ENCODE measurements at regions not wholly inside any gene's neighbourhood (a gene's known extent, or its start where the extent isn't known, plus 50 kb on each side); places are given as distances from the start of the nearest gene placed in this dataset.

- Histone ChIP-seq H3K4ac (ENCODE audit: low read depth in 1 of 2, low read length in 2 of 2) (no peak overlapping the region), H3K23ac (ENCODE audit: low read length in 2 of 2) (no peak overlapping the region), H3K9ac (ENCODE audit: low read length) (no peak overlapping the region), H3K4me2 (ENCODE audit: low read length, poor library complexity, severe bottlenecking) (no peak overlapping the region), H4K91ac (ENCODE audit: low read length) (no peak overlapping the region), H2BK120ac (ENCODE audit: low read depth, low read length) (no peak overlapping the region), H3K36me3 (ENCODE audit: control insufficient read depth in 1 of 2, insufficient read depth in 2 of 2, low read depth in 1 of 2, low read length in 2 of 2) (no peaks in the 10 kb centered on the region), H3K14ac (ENCODE audit: low read length in 2 of 2) (no peak overlapping the region), H3K4me1 (ENCODE audit: control insufficient read depth, insufficient read depth, low read depth, low read length) (no peaks in the 10 kb centered on the region), H3K27me3 (ENCODE audit: control insufficient read depth in 1 of 2, insufficient read depth in 1 of 2, low read length in 2 of 2) (no peaks in the 10 kb centered on the region), H4K8ac (ENCODE audit: low read length) (no peak overlapping the region), H2AFZ (ENCODE audit: low read depth, low read length) (no peak overlapping the region), H2BK5ac (ENCODE audit: low read depth, low read length, poor library complexity, severe bottlenecking) (no peak overlapping the region), H2BK15ac (ENCODE audit: low read depth, poor library complexity, severe bottlenecking) (no peak overlapping the region), H3K27ac (ENCODE audit: low read length, poor library complexity, severe bottlenecking) (no peak overlapping the region), H3K79me1 (replicated peaks; ENCODE audit: low read length, poor library complexity, severe bottlenecking) (no peaks in the 10 kb centered on the region), H2BK12ac (ENCODE audit: low read length in 2 of 2) (no peak overlapping the region), H3K4me3 (ENCODE audit: insufficient read depth in 1 of 2, low read depth in 1 of 2, low read length in 2 of 2) (no peak overlapping the region), H3K9me3 (ENCODE audit: control insufficient read depth, low read length) (no peaks in the 10 kb centered on the region), H2AK5ac (ENCODE audit: low read length, severe bottlenecking) (no peak overlapping the region), H3K18ac (ENCODE audit: low read depth in 1 of 2, low read length in 2 of 2) (no peak overlapping the region)
- 90% methylated on average over 1 of the region's 1 CpG for WGBS
- DNase-seq = no peak
Observed at GRCh38 chr2:7725850-7726242, 808.6 kb downstream of the RNF144A start.

GRCh38 chr2:7726989-7727388, 809.8 kb downstream of the RNF144A start:
- H3K4me2 ChIP-seq (ENCODE audit: low read length, poor library complexity, severe bottlenecking) = no peak overlapping the region
- H3K9ac ChIP-seq (ENCODE audit: low read length) = no peak overlapping the region
- no peaks in the 10 kb centered on the region for H3K36me3 ChIP-seq (ENCODE audit: control insufficient read depth in 1 of 2, insufficient read depth in 2 of 2, low read depth in 1 of 2, low read length in 2 of 2)
- no peaks in the 10 kb centered on the region for H3K9me3 ChIP-seq (ENCODE audit: control insufficient read depth, low read length)
- no peaks in the 10 kb centered on the region for H3K27me3 ChIP-seq (ENCODE audit: control insufficient read depth in 1 of 2, insufficient read depth in 1 of 2, low read length in 2 of 2)
- H2BK120ac ChIP-seq (ENCODE audit: low read depth, low read length) = no peak overlapping the region
- H3K4me3 ChIP-seq (ENCODE audit: insufficient read depth in 1 of 2, low read depth in 1 of 2, low read length in 2 of 2) = no peak overlapping the region
- H4K91ac ChIP-seq (ENCODE audit: low read length) = no peak overlapping the region
- H2AFZ ChIP-seq (ENCODE audit: low read depth, low read length) = no peak overlapping the region
- H2BK15ac ChIP-seq (ENCODE audit: low read depth, poor library complexity, severe bottlenecking) = no peak overlapping the region
- H3K18ac ChIP-seq (ENCODE audit: low read depth in 1 of 2, low read length in 2 of 2) = no peak overlapping the region
- no peak overlapping the region for H3K27ac ChIP-seq (ENCODE audit: low read length, poor library complexity, severe bottlenecking)
- H4K8ac ChIP-seq (ENCODE audit: low read length) = no peak overlapping the region
- no peak overlapping the region for H2BK5ac ChIP-seq (ENCODE audit: low read depth, low read length, poor library complexity, severe bottlenecking)
- H3K79me1 ChIP-seq (replicated peaks; ENCODE audit: low read length, poor library complexity, severe bottlenecking) = no peaks in the 10 kb centered on the region
- no peaks in the 10 kb centered on the region for H3K4me1 ChIP-seq (ENCODE audit: control insufficient read depth, insufficient read depth, low read depth, low read length)
- no peak overlapping the region for H3K23ac ChIP-seq (ENCODE audit: low read length in 2 of 2)
- DNase-seq = no peak
- no peak overlapping the region for H3K4ac ChIP-seq (ENCODE audit: low read depth in 1 of 2, low read length in 2 of 2)
- 92% methylated on average over 3 of the region's 3 CpGs for WGBS
- H2BK12ac ChIP-seq (ENCODE audit: low read length in 2 of 2) = no peak overlapping the region
- H3K14ac ChIP-seq (ENCODE audit: low read length in 2 of 2) = no peak overlapping the region
- no peak overlapping the region for H2AK5ac ChIP-seq (ENCODE audit: low read length, severe bottlenecking)

- Histone ChIP-seq H3K4me1 (ENCODE audit: control insufficient read depth, insufficient read depth, low read depth, low read length) (no peaks in the 10 kb centered on the region), H3K27me3 (ENCODE audit: control insufficient read depth in 1 of 2, insufficient read depth in 1 of 2, low read length in 2 of 2) (no peaks in the 10 kb centered on the region), H3K9ac (ENCODE audit: low read length) (no peak overlapping the region), H3K23ac (ENCODE audit: low read length in 2 of 2) (no peak overlapping the region), H3K14ac (ENCODE audit: low read length in 2 of 2) (peak overlapping the region in 1 of 2 experiments; percentile 18), H4K91ac (ENCODE audit: low read length) (no peak overlapping the region), H3K79me1 (replicated peaks; ENCODE audit: low read length, poor library complexity, severe bottlenecking) (no peaks in the 10 kb centered on the region), H2AK5ac (ENCODE audit: low read length, severe bottlenecking) (no peak overlapping the region), H4K8ac (ENCODE audit: low read length) (no peak overlapping the region), H3K9me3 (ENCODE audit: control insufficient read depth, low read length) (no peaks in the 10 kb centered on the region), H2BK12ac (ENCODE audit: low read length in 2 of 2) (no peak overlapping the region), H3K4me2 (ENCODE audit: low read length, poor library complexity, severe bottlenecking) (no peak overlapping the region), H3K18ac (ENCODE audit: low read depth in 1 of 2, low read length in 2 of 2) (no peak overlapping the region), H3K4me3 (ENCODE audit: insufficient read depth in 1 of 2, low read depth in 1 of 2, low read length in 2 of 2) (no peak overlapping the region), H3K36me3 (ENCODE audit: control insufficient read depth in 1 of 2, insufficient read depth in 2 of 2, low read depth in 1 of 2, low read length in 2 of 2) (no peaks in the 10 kb centered on the region), H3K27ac (ENCODE audit: low read length, poor library complexity, severe bottlenecking) (no peak overlapping the region), H2BK5ac (ENCODE audit: low read depth, low read length, poor library complexity, severe bottlenecking) (no peak overlapping the region), H2BK15ac (ENCODE audit: low read depth, poor library complexity, severe bottlenecking) (no peak overlapping the region), H2AFZ (ENCODE audit: low read depth, low read length) (no peak overlapping the region), H3K4ac (ENCODE audit: low read depth in 1 of 2, low read length in 2 of 2) (no peak overlapping the region), H2BK120ac (ENCODE audit: low read depth, low read length) (no peak overlapping the region)
- DNase-seq = no peak
- 95% methylated on average over 8 of the region's 8 CpGs for WGBS
Observed at GRCh38 chr2:7728388-7728787, 811.2 kb downstream of the RNF144A start.

GRCh38 chr2:7730449-7730848, 813.2 kb downstream of the RNF144A start:
- no peak overlapping the region for H3K9ac ChIP-seq (ENCODE audit: low read length)
- H2BK120ac ChIP-seq (ENCODE audit: low read depth, low read length) = no peak overlapping the region
- no peak overlapping the region for H2BK15ac ChIP-seq (ENCODE audit: low read depth, poor library complexity, severe bottlenecking)
- H3K4ac ChIP-seq (ENCODE audit: low read depth in 1 of 2, low read length in 2 of 2) = no peak overlapping the region
- no peak for DNase-seq
- H2AFZ ChIP-seq (ENCODE audit: low read depth, low read length) = no peak overlapping the region
- H3K36me3 ChIP-seq (ENCODE audit: control insufficient read depth in 1 of 2, insufficient read depth in 2 of 2, low read depth in 1 of 2, low read length in 2 of 2) = no peaks in the 10 kb centered on the region
- no peak overlapping the region for H3K23ac ChIP-seq (ENCODE audit: low read length in 2 of 2)
- H3K27me3 ChIP-seq (ENCODE audit: control insufficient read depth in 1 of 2, insufficient read depth in 1 of 2, low read length in 2 of 2) = no peaks in the 10 kb centered on the region
- H2BK5ac ChIP-seq (ENCODE audit: low read depth, low read length, poor library complexity, severe bottlenecking) = no peak overlapping the region
- H3K27ac ChIP-seq (ENCODE audit: low read length, poor library complexity, severe bottlenecking) = no peak overlapping the region
- H3K9me3 ChIP-seq (ENCODE audit: control insufficient read depth, low read length) = no peaks in the 10 kb centered on the region
- no peak overlapping the region for H4K91ac ChIP-seq (ENCODE audit: low read length)
- H3K4me2 ChIP-seq (ENCODE audit: low read length, poor library complexity, severe bottlenecking) = no peak overlapping the region
- no peak overlapping the region for H2BK12ac ChIP-seq (ENCODE audit: low read length in 2 of 2)
- H3K14ac ChIP-seq (ENCODE audit: low read length in 2 of 2) = no peak overlapping the region
- no peaks in the 10 kb centered on the region for H3K79me1 ChIP-seq (replicated peaks; ENCODE audit: low read length, poor library complexity, severe bottlenecking)
- H3K4me3 ChIP-seq (ENCODE audit: insufficient read depth in 1 of 2, low read depth in 1 of 2, low read length in 2 of 2) = no peak overlapping the region
- H3K4me1 ChIP-seq (ENCODE audit: control insufficient read depth, insufficient read depth, low read depth, low read length) = no peaks in the 10 kb centered on the region
- no peak overlapping the region for H3K18ac ChIP-seq (ENCODE audit: low read depth in 1 of 2, low read length in 2 of 2)
- WGBS = 100% methylated on average over 2 of the region's 5 CpGs
- no peak overlapping the region for H4K8ac ChIP-seq (ENCODE audit: low read length)
- no peak overlapping the region for H2AK5ac ChIP-seq (ENCODE audit: low read length, severe bottlenecking)

Data from mesenchymal stem cell (in vitro differentiated cells and primary cell).